GM15510 (cell line): ENCODE measurements at regions not wholly inside any gene's neighbourhood (a gene's known extent, or its start where the extent isn't known, plus 50 kb on each side); places are given as distances from the start of the nearest gene placed in this dataset.
A peak's percentile ranks its signal among the peaks of the same experiment; 100 is the strongest.

Source experiments
- POLR2A ChIP-seq: IDR thresholded peaks from 3 replicates; pipeline ENCODE4 v1.6.1; 2011; ENCODE audit warnings: borderline replicate concordance; ENCODE audit not compliant: insufficient read length; ENCODE audit errors: extremely low read depth

DNA sequence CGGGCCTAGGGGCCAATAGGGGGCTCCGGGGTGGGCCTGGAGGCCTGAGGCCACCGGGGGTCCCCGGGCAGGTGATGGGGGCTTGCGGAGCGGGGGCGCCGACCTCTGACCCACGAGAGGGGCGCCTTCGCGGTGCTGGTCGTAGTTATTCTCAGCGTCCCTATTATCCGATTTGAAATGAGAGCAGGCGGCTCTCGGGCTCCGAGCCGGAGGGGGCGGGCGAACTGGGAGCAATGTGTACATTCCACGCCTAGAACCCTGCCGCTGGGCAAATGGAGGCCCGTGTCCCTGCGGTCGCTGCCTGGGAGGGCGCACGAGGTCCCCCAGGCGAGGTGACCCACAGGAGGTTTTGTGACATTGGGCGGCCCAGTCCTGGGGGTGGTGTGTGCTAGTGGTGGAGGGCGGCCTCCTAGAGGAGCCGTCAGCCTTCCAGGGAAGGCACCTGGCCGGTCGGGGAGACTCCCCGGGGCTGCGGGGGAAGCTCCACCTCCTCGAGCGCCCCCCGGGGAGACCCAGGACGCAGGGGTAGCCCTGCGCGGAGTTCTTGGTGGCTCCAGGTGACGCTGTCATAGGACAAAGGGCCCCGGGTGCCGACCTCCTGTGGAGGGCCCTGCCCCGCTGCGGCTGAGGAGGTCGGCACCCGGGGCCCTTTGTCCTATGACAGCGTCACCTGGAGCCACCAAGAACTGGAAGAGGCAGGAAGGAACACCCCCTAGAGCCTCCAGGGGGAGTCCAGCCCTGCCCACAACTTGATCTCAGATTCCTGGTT, 102.6 kb upstream of the PRKX start:
- TF ChIP-seq POLR2A: peak; percentile 44

DNA sequence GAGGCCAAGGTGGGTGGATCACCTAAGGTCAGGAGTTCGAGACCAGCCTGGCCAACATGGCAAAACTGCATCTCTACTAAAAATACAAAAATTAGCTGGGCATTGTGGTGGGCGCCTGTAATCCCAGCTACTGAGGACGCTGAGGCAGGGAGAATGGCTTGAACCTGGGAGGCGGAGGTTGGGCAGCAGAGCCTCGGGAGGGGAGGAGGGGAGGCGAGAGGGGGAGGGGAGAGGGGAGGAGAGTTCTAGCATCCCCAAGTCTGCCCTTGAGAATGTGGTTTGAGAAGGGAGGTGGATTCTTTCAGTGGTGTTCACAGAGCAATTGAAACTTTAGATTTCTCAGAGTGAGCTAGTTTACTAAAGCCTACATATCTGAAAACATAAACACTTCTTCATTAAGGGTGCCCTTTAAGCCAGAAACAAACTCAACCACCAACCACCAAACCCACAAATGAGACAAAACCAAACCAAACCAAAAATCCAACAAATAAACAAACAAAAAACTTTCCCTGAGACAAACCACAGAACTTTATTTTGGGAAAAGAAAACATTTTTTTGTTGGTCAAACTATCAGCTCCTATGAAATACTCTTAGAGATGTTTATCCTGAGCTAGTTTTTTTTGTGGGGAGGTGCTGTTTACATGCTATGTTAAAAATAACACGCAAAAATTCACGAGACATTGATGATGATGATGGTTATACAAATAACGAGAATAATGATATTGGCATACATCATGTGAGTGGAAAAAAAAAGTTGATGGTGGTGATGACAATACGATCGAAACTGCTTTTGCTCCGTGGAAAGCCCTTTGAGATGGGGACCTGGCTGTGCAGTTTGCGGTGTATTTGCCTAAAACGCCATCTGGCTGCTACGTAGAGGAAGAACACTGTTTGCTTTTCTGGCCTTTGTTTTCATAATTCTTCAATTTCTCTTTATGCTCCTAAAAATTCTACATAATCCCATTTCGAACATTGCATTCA, 98.2 kb upstream of the PRKX start:
- TF ChIP-seq POLR2A: no peak

DNA sequence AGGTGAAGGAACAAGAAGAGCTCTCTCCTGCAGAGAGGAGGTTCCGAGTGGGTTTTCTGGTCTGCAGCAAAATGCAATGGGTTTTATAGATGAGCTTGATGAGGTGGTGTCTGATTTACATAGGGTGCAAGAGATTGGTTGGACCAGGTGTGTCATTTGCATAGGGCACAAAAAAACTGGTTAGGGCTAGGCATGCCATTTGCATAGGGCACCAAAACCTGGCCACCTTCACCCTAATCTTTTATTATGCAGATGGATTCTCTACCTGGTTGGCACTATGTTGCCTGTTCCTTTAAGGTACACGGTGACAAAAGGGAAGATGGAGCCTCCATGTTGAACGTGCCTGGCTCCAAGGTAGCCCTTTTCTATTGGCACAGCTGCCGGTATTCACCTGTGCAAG, 94.5 kb upstream of the PRKX start:
- TF ChIP-seq POLR2A: no peak

GRCh38 chrX:3806630-3807029, 93.2 kb upstream of the PRKX start:
- TF ChIP-seq POLR2A: no peak

DNA sequence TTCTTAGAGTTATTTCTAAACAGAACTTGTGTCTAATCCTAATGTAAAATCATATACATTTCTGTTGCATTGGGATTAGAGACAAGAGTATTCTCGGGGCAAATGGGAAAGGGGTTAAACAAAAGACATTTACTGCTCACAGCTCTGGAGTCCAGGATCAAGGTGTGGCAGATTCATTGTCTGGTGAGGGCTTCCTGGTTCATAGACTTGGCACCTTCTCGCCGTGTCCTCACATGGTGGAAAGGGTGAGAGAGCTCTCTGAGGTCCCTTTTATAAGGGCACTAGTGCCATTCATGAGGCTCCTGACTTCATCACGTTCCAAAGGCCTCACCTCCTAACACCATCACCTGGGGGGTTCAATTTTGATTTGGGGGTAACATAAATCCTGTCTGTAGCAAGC, 90.3 kb upstream of the PRKX start:
- TF ChIP-seq POLR2A: no peak

- no peak for TF ChIP-seq POLR2A
These were observed 89.9 kb upstream of the PRKX start for GRCh38 chrX:3803305-3803704.

- TF ChIP-seq POLR2A: no peak
These were observed 78.0 kb upstream of the PRKX start for GRCh38 chrX:3791449-3791848.

DNA sequence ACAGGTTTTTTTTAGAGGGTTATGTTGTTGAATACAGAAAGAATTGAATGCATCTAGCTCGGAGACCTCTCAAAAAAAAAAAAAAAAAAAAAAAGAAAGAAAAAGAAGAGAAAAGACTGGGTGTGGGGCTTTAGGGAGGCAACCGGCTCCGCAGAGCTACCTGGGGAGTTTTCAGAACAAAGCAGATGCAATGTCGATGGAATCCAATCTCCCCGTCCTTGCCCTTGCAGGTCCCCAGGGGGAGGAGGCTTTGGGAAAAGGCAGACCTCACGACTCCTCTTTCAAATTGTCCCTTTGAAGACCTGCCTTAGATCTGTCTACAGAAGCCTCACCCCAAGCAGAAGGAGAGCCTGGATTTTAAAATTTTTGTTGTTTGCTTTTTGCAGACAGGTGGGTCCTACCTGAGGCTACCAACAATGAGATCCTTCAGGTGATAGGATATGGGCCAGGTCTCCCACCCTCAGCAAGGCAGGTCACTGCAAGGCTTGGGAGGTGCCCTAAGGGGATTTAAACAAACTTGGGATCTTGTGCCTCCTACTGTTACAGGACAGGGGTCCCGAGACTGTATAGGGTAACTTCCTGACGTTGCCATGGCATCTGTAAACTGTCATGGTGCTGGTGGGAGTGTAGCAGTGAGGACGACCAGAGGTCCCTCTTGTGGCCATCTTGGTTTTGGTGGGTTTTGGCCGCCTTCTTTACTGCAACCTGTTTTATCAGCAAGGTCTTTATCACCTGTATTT, 75.2 kb upstream of the PRKX start:
- no peak for TF ChIP-seq POLR2A

DNA sequence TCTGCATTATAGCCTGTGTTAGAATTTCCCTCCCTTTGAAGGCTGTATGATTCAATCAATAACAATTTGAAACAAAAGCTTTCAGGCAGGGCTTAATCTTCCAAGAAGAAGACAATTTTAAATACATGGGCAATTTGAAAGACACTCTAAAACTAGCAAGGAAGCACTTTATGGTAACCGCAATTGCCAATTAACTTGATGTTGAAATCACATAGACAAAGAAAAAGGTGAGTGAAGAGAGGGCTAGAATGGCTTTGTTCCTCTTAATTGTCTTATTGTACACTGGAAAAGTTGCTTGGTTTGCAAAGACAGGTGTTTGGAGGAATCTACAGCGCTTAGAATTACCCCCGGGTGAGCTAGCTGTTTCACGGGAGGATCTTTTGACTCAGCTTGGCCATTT, 74.4 kb upstream of the PRKX start:
- TF ChIP-seq POLR2A: no peak

DNA sequence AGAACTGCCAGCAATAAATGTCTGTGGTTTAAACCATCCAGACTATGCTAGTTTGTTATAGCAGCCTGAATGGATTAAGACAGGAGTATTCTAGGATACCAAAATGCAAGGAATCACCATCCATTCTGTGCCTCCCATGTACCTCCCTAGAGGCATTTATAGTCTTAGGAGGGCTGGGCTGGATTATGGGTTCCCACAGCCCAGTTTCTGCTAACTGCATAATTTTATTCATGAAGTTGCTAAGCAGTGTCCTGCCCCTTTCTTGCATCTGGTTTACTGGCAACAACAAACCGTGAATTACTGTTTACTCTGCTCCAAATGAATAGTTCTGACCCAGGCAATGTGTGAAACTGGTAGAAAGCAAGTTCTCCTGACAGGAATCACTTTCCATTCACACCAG, 67.1 kb upstream of the PRKX start:
- TF ChIP-seq POLR2A: no peak

GRCh38 chrX:3779546-3779945, 66.1 kb upstream of the PRKX start:
- no peak for TF ChIP-seq POLR2A

GRCh38 chrX:3777416-3777815, 64.0 kb upstream of the PRKX start:
- TF ChIP-seq POLR2A: no peak

GRCh38 chrX:3771766-3772165, 58.3 kb upstream of the PRKX start:
- TF ChIP-seq POLR2A: no peak

DNA sequence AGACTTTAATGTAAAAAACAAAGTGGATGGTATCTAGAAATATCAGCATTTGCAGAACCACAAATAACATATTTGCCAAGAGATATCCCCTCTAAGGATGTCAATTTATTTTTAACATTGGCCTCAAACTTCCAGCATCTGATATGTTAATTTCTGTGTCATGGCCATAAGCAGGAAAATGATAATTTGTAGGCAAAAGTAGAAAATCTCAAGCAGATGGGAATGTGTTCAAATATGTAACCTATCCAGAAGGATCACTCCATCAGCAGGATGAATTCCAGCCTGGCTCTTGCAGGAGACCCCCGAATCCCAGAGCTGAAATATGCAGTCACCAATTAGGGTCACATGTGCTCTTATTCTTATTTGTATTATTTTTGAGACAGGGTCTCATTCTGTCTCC, 55.4 kb upstream of the PRKX start:
- TF ChIP-seq POLR2A: no peak
